HG03575 (cell line): ENCODE measurements at regions not wholly inside any gene's neighbourhood (a gene's known extent, or its start where the extent isn't known, plus 50 kb on each side); places are given as distances from the start of the nearest gene placed in this dataset.
"Not testable (repeated sequence)": the region's sequence is repeated elsewhere in the genome, so short reads cannot be mapped to it uniquely, and the experiment has no call there.

Experiments used
- ATAC-seq: cut with Tn5 transposase; IDR thresholded peaks from one replicate; pipeline ENCODE4 v1.9.1; 2021; ENCODE audit not compliant: unreplicated experiment, insufficient number of reproducible peaks, low FRiP score; ENCODE audit errors: extremely low read depth

GRCh38 chr11:38680746-38681145 is 2082.7 kb upstream of the RAG2 start:
- ATAC-seq = no peak

DNA sequence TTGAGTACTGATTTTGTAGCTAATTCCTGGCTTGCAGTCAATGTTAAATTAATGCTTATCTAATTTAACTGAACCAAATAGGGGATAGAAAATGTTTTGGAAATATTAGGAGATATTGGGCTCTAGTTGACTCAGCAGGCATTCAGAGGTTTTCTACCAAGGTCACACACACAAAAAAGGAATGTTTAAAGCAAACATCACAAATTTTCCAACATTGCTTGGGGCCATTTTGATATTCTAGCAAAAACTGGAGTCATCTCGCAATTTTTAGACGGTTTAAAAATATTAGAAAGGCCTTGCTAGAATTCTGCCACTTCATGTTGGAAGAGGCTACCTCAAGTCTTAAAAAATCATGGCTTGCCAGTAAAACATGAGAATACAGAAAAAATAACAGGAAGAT is 2082.1 kb upstream of the RAG2 start:
- ATAC-seq = no peak

GRCh38 chr11:38672445-38672844 is 2074.4 kb upstream of the RAG2 start:
- ATAC-seq = no peak

DNA sequence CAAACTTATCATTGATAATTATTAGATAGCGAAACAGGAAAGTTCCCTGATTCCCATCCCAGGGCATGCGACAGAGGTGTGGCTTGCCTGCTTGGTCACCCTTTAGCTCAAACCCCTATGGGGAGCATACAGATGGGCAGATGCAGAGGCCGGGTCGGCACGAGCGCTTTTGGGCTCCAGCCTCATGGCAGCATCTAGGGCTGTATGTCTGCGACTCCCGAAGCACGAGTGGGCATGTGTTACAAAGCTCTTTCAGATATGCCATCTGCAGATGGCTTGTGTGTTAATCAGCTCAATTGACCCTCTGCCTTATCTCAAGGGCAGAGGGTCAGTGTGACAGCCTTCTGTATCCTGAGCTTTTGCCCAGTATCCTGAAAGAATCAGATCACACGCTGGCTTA is 2069.3 kb upstream of the RAG2 start:
- ATAC-seq = no peak

GRCh38 chr11:38648604-38649003 is 2050.6 kb upstream of the RAG2 start:
- no peak for ATAC-seq

- ATAC-seq = no peak
Measured at GRCh38 chr11:38646382-38646781, 2048.3 kb upstream of the RAG2 start.

DNA sequence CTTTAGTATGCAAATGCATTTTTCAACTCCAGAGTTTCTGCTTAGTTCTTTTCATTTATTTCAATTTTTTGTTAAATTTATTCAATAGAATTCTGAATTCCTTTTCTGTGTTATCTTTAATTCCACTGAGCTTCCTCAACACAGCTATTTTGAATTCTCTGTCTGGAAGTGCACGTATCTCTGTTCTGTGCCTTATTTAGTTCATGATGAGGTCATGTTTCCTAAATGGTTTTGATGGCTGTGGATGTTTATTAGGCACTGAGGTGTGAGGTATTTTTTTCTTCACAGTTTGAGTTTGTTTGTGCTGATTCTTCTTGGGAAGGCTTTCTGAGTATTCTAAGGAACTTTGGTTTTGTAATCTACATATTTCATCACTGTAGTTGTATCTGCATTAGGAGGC is 2042.8 kb upstream of the RAG2 start:
- no peak for ATAC-seq

GRCh38 chr11:38612701-38613100 is 2014.7 kb upstream of the RAG2 start:
- no peak for ATAC-seq

- ATAC-seq = not testable (repeated sequence)
Measured at GRCh38 chr11:38601371-38601770, 2003.3 kb upstream of the RAG2 start.

GRCh38 chr11:38598418-38598817 is 2000.4 kb upstream of the RAG2 start:
- no peak for ATAC-seq

GRCh38 chr11:38595359-38596016 is 1997.5 kb upstream of the RAG2 start:
- not testable (repeated sequence) for ATAC-seq

DNA sequence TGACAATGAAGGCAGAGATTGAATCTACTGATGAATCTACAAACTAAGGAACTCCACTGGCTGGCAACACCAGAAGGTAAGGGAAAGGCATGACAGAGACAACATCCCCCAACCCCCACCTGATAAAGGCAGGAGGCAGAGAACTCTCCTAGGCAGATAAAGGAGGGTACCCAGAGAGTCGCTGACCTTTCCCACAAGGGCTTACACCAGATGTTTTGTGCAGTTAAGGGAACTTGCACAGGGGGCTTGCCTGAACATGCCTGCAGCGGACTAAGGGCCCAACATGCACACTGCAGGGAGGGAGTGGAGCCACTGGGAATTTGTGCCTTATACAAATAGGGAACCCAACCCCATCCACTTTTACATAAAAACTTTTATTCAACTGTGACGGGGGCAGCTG is 1996.9 kb upstream of the RAG2 start:
- ATAC-seq = no peak

DNA sequence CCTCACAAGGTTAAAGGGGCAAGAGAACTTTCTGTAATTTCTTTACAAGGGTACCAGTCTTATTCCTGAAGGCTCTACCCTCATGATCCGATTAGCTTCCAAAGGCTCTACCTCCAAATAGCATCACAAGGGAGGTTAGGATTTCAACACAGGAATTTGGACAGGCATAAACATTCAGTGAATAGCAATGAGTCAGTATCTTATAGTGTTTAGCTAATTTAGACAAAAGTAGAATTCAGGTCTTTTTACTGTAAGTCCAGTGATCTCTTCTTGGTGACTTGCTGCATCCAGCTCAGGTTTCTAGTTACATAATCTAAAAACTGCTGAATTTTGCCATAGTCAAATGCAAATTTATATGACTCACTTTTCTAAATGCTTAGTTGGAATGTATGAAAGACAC is 1995.6 kb upstream of the RAG2 start:
- no peak for ATAC-seq

GRCh38 chr11:38582756-38583155 is 1984.7 kb upstream of the RAG2 start:
- ATAC-seq = no peak

DNA sequence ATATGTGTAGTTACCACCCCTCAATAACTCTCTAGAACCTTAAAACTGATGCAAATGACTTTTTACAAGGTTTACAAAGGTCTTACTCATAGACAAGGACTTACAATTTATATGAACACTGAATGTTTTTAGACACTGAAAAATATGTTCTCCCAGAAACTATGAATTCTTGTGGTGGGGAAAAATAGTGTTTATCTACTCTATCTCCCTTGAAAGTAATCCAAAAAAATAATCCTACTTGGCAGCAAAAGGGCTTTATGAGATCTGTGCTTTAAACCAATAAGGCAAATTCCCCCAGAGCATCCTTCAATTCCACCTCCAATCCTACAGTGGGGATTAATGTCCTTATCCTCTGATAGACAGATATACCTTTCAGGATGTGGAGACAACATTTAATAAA is 1984.1 kb upstream of the RAG2 start:
- ATAC-seq = no peak

DNA sequence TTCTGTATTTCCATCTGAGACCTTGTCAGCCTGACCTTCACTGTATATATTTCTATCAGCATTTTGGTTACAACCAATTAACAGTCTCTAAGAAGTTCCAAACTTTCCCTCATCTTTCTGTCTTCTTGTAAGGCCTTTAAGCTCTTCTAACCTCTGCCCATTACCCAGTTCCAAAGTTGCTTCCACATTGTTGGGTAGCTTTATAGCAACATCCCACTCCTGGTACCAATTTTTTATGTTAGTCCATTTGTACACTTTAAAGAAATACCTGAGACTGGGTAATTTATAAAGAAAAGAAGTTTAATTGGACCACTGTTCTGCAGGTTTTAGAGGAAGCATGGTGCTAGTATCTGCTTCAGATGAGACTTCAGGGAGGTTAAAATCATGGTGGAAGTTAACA is 1979.7 kb upstream of the RAG2 start:
- no peak for ATAC-seq

- no peak for ATAC-seq
Measured at GRCh38 chr11:38562562-38562961, 1964.5 kb upstream of the RAG2 start.

DNA sequence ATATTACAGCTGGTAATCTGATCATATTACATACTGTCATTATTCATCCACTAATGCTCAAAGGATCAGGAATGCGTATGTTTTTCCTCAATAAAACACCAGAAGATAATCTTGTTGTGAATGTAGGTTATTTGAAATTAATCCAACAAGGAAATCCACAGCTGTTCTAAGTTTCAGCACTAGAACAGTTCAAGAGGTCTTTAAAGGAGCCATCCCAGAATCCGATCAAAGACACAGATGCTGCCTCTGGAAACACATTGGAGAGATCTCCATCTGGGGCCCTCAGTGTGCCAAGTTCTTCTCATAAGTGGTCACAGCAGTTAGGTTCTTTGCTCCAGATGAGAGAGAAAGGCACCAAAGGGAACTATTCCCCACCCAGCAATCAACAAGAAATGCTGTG is 1955.1 kb upstream of the RAG2 start:
- ATAC-seq = no peak

DNA sequence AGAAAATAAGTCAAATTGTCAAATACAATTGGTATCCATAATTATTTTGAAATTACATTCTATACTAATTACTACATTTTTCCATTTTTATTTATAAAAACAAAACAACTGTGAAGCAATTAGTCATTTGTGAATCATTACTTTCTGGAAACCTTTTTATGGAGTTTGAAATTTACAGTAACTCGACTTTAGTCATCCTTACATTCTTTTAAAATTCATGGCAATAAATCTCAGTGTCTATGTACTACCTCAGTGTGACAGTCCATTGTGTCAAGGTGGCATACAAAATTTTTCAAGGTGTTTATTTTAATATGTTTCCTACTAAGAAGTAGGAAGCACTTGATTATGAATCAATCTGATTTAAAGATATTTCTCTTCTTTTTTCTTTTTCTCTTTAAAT is 1949.4 kb upstream of the RAG2 start:
- ATAC-seq = no peak

DNA sequence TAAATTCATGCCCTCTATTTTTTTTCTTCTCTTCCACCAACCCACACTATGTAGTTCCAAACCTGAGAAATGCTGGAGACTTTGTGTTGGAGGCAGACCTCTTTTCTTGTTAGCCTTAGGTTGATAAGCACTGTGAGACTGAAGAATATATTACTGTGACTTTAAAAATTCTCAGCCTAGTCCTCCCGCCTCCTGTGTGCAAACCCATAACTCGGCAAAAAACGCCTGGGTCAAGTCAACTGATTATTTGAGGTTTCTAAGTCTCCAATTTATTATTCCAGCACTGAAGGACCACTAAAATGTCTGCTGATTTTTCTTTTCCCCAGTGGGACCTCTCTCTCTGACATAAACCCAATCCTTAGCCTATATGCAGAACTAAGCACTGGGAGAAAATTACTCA is 1946.0 kb upstream of the RAG2 start:
- ATAC-seq = no peak

GRCh38 chr11:38543311-38543710 is 1945.3 kb upstream of the RAG2 start:
- no peak for ATAC-seq
